ENCODE measurements at regions not wholly inside any gene's neighbourhood (a gene's known extent, or its start where the extent isn't known, plus 50 kb on each side); places are given as distances from the start of the nearest gene placed in this dataset.

GRCh38 chr6:98203170-98203806 is 631.1 kb upstream of the POU3F2 start:
- DNase-seq = no peak

GRCh38 chr6:98212468-98212867 is 621.9 kb upstream of the POU3F2 start:
- DNase-seq = no peak

GRCh38 chr6:98215531-98215930 is 618.8 kb upstream of the POU3F2 start:
- DNase-seq = no peak

GRCh38 chr6:98230250-98230649 is 604.1 kb upstream of the POU3F2 start:
- no peak for DNase-seq

GRCh38 chr6:98239057-98239456 is 595.3 kb upstream of the POU3F2 start:
- DNase-seq = no peak

- DNase-seq = no peak
These were observed 592.7 kb upstream of the POU3F2 start for GRCh38 chr6:98241630-98242029.

- no peak for DNase-seq
These were observed 579.8 kb upstream of the POU3F2 start for GRCh38 chr6:98254624-98255023.

- no peak for DNase-seq
These were observed 574.0 kb upstream of the POU3F2 start for GRCh38 chr6:98260382-98260781.

GRCh38 chr6:98272060-98272459 is 562.3 kb upstream of the POU3F2 start:
- DNase-seq = no peak

GRCh38 chr6:98274691-98275090 is 559.7 kb upstream of the POU3F2 start:
- no peak for DNase-seq

- DNase-seq = no peak
These were observed 553.9 kb upstream of the POU3F2 start for GRCh38 chr6:98280492-98280891.

GRCh38 chr6:98286620-98287019 is 547.8 kb upstream of the POU3F2 start:
- no peak for DNase-seq

GRCh38 chr6:98287876-98288275 is 546.5 kb upstream of the POU3F2 start:
- DNase-seq = no peak

- DNase-seq = no peak
These were observed 541.6 kb upstream of the POU3F2 start for GRCh38 chr6:98292810-98293209.

GRCh38 chr6:98295515-98296175 is 538.7 kb upstream of the POU3F2 start:
- DNase-seq = no peak

GRCh38 chr6:98308564-98308963 is 525.8 kb upstream of the POU3F2 start:
- DNase-seq = no peak

GRCh38 chr6:98310443-98310842 is 523.9 kb upstream of the POU3F2 start:
- DNase-seq = no peak

- DNase-seq = no peak
These were observed 510.8 kb upstream of the POU3F2 start for GRCh38 chr6:98323605-98324004.

GRCh38 chr6:98324446-98324845 is 509.9 kb upstream of the POU3F2 start:
- DNase-seq = no peak

- DNase-seq = no peak
These were observed 509.0 kb upstream of the POU3F2 start for GRCh38 chr6:98325366-98325765.

- DNase-seq = no peak
These were observed 501.1 kb upstream of the POU3F2 start for GRCh38 chr6:98333273-98333672.

GRCh38 chr6:98335594-98335993 is 498.8 kb upstream of the POU3F2 start:
- DNase-seq = no peak

- DNase-seq = no peak
These were observed 494.9 kb upstream of the POU3F2 start for GRCh38 chr6:98339506-98339905.

- no peak for DNase-seq
These were observed 491.4 kb upstream of the POU3F2 start for GRCh38 chr6:98343004-98343403.

- DNase-seq = no peak
These were observed 490.6 kb upstream of the POU3F2 start for GRCh38 chr6:98343797-98344196.
